ENCODE measurements at regions not wholly inside any gene's neighbourhood (a gene's known extent, or its start where the extent isn't known, plus 50 kb on each side); places are given as distances from the start of the nearest gene placed in this dataset.

- TF ChIP-seq CTCF (conservative IDR thresholded peaks at IDR 0.05 in 1 of 2, IDR thresholded peaks at IDR 0.05 in 1 of 2; ENCODE audit: extremely low read depth in 1 of 2, insufficient read depth in 1 of 2, low read depth in 1 of 2, low read length in 2 of 2) (no peak), EZH2 (IDR thresholded peaks at IDR 0.05; ENCODE audit: borderline replicate concordance, low read length) (no peak)
Measured at GRCh38 chr15:46751303-46751702, 966.0 kb upstream of the SEMA6D start.
